Stimulated activated CD8-positive, alpha-beta memory T cell treated with anti-CD3 and anti-CD28 coated beads, Interleukin-12 subunit alpha, Interleukin-12 subunit beta, amount 100 ng/mL, for 24 hours (primary cell): ENCODE measurements at regions not wholly inside any gene's neighbourhood (a gene's known extent, or its start where the extent isn't known, plus 50 kb on each side); places are given as distances from the start of the nearest gene placed in this dataset.

Experiments
- DNase-seq: peaks from one replicate; pipeline ENCODE4 v3.0.0-alpha.2; 2020; ENCODE audit errors: extremely low read depth

DNA sequence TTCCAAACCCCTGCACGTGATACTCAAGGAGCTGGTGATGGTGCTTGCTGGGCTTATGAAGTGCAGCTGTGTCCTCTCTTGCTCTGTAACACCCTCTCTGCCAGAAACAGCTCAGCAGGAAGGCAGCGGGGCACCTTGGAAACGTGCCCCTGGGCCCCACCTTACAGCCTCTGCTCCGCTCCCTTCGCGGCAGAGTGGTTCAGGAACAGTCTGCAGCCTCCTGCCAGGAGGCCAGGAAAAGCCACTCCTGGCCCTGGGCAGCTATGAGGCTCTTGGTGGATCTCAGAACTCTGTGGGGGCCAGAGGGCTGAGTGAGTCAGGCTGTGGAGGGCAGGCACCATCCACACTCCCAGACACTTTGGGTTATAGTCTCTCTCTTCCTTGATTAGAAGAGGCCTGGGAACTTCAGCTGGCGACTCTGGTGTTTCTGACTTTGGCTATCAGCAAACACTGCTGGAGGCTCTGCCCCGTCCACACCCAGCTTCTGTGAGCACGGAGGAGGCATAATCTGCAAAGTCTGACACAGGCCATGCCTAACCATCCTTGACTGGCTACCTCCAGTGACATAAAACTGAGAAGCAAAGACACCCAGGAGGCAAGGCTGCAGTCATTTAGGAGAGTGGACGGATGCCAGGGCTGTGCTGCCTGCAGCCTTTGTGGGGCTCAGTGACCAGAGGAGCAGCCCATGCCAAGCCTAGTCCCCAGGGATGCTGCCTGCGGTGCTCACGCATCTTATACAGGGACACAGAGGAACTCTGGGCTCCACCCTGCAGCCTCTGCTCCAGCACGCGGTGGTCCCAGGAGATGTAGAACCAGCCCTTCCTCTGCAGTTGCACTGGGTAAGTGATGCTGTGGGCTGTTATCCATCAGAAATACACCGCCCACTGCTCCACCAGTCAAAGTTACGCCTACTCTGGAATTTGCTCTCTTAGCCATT is 65.3 kb downstream of the METRNL start:
- DNase-seq = no peak

GRCh38 chr17:83145358-83145738 is 65.9 kb downstream of the METRNL start:
- DNase-seq = no peak

GRCh38 chr17:83145831-83146230 is 66.4 kb downstream of the METRNL start:
- DNase-seq = no peak

DNA sequence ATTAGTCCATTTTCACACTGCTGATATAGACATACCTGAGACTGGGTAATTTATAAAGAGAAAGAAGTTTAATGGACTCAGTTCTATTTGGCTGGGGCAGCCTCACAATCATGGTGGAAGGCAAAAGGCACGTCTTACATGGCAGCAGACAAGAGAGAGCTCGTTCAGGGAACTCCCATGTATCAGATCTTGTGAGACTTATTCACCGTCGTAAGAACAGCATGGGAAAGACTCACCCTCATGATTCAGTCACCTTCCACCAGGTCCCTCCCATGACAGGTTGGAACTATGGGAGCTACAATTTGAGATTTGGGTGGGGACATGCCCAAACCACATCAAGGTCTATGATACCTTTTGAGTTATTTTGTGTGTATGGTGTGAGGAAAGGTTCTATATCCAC is 66.9 kb downstream of the METRNL start:
- no peak for DNase-seq

- no peak for DNase-seq
These were observed 67.9 kb downstream of the METRNL start for GRCh38 chr17:83147280-83147679.

DNA sequence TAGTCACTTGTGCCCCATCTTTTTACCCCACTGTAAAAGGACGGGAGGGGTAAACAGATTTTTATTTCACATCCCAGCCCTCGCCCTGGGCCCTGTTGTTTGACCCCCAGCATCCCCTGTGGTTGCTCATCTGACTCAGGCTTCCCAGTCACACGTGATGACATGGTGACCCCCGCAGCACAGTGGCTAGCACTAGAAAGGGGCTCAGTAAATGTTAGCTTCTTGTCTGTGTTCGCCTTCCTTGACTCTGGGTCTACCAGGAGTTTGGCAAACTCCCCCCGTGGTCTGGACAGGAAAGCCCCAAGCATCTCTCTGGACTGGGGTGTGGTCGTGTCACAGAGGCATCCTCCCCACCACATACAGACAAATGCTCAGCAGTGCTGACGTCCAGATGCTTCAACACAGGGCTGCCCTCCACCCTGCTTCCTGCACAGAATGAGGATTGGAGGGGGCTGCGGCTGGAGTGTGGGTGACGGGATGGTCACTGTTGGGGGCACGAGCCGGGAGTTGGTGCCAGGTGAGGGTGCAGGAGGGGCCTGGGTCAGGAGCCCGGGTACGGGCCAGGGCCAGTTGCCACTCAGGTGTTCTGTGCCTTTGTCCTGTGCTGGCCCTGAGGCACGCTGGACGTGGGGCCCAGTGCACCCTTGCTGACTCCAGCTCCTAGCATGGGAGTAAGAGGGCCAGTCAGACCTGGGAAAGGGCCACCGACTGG is 69.1 kb downstream of the METRNL start:
- DNase-seq = no peak

DNA sequence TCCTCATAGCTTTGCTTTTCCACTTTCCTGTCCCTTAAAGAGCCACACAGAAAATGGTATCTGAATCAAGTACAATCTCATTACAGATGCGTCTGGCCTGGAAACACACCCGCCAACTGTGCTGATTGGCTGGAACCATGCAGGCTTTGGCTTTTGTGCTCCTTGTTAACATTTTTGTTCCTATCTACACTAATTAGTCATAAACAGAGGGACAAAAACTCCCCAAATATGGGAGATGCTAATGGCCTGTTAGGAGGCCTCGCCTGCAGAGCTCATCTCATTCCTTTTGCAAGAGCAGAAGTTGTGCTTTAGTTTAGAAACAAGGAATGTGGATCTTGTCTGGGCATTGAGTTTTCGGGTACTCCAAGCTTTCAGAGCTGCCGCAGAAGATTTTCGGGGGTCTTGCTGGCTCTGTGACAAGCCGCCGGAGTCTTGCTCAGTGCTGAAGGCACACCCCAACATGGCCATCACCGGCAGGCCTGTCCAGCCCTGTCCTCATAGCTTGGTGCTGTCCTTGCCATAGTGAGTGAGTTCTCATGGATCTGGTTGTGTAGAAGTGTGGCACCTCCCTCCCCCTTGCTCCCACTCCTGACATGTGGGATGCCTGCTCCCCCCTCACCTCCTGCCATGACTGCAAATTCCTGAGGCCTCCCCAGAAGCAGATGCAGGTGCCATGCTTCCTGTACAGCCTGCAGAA is 69.8 kb downstream of the METRNL start:
- no peak for DNase-seq

DNA sequence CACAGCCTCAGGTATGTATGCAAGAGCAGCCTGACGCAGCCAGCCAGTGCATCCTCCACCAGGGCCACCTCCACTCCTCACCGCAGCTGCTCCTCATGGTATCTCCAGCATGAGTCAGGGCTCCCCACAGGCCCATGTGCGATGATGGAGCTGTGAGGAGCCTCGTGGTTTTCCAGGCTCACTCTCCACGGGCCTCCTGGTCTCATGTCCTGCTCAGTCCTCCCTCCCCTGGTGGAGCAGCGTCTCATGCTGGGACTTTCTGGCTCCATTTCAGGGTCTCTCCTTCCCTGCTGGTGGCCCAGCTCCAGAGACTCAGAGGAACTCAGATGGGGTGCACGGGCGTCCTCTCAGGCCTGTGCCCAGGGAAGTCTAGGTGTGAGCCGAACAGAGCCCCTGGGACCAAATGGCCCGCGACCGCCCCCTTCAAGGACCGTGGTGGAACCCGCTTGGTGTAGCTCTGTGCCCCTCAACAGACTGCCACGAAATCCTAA is 70.4 kb downstream of the METRNL start:
- DNase-seq = no peak

- DNase-seq = no peak
These were observed 71.1 kb downstream of the METRNL start for GRCh38 chr17:83150369-83151055.

GRCh38 chr17:83151056-83151441 is 71.6 kb downstream of the METRNL start:
- DNase-seq = no peak

- no peak for DNase-seq
These were observed 72.2 kb downstream of the METRNL start for GRCh38 chr17:83151442-83152226.

DNA sequence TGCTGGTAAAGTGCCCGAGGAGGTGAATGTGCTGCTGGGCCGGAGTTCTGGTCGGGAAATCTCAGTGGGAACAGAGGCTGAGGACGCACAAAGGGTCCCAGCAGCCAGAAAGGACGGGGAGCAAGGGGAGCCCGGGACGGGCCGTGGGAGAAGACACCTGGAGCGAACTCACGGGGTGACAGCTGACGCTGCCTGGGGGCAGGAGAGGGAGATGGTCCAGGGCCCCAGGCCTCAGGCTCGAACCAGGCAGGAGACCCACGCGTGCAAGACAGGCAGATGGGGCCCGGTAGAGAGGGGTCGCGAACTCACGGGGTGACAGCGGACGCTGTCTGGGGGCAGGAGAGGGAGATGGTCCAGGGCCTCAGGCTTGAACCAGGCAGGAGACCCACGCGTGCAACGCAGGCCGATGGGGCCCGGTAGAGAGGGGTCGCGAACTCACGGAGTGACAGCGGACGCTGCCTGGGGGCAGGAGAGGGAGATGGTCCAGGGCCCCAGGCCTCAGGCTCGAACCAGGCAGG is 72.9 kb downstream of the METRNL start:
- no peak for DNase-seq

DNA sequence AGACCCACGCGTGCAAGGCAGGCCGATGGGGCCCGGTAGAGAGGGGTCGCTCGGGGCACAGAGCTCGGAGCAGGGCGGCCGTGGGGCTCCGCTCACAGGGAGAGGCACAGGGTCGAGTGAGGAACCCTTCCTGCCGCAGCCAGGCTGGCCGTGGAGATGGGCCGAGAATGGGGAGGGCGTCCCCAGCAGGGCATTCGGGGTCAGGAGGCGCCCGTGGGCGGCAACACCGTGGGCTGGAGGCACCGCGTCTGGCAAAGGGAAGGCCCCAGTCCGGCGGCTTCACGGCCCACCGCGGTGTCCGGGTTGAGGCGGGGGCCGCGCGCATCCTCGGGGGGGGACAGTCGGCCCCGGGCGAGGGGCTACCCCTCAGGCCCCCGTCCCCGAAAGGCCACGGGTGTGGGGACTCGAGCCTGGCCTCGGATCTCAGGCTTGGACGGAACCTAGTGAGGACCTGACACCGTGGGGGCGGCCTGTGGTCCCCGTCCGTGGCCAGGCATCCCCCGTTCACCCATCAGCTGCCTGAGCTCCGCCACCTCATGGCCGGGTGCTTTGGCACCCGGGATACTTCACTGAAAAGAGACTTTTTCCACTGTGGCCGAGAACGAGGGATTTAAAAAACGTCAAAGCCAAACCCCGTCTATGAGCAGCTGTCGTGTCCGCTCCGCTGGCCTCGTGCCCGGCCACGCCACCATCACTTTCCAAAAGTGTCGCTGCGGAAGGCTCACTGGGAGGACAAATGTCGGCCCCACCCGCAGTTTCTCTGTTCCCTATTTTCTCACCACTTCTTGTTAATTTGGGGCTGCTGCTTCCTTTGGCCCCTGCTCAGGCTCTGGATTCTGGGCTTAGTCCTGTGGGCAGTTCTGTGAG is 73.6 kb downstream of the METRNL start:
- DNase-seq = no peak

GRCh38 chr17:83153681-83154310 is 74.4 kb downstream of the METRNL start:
- no peak for DNase-seq

GRCh38 chr17:83154311-83155127 is 75.1 kb downstream of the METRNL start:
- no peak for DNase-seq

DNA sequence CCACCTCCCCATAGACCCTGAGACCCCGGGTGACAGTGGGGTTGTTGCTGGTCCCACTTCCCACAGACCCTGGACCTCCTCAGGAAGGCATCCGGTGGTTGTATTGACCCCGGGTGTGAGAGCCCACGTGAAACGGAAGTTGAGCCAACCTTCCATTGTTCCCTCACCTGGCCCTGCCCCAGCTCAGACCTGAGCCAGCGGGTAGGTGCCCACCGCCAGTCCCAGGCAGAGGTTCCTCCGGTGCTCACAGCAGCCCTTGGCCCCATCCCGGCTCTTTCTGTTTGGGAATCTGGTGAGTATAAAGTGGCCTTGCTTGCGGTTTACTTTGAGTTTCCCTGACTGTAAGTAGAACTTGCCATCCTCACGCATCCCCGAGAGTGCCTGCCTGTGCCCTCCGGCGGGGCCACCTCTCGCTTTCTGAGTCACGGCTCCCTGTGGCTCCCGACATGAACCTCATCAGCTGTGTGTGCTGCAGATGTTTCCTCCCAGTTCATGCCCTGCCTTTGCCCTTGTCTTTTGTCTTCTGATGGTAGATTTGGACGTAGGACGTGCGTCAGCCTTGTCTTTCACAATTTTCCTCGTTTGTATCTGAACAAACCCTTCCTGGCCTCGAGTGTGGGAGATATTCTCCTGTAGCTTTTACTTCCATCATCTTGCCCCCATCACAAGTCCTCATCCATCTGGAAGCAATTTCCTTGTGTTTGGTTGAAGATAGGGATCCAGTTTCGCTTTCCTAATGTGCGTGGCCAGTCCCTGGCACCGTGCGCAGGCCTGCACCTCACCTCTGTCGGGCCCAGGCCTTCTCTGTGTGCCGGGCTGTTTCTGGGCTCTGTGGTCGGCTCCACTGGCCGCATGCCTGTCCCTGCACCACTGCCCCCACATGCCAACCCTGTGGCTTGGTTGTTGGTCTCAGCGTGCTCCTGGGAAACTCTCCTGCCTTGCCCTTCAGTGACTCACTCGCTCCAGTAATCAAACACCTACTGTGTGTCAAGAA is 76.0 kb downstream of the METRNL start:
- no peak for DNase-seq

DNA sequence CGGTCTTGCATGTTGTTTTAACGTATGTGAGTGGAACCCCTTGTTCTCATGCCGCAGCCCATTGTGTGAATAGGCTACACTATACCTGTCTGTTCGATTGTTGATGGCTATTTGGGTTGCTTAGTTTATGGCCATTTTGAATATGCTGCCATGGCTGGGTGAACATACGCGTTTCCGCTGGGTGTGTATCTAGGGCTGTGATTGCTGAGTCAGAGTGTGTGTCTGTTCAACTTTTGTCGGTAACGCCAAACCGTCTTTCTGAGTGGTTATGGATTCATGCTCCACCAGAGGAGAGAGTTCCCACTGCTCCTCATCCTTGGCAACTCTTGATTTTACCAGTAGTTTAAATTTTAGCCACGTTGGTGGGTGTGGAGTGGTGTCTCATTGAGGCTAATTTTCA is 77.0 kb downstream of the METRNL start:
- DNase-seq = no peak
